Activated CD4-positive, alpha-beta T cell treated with anti-CD3 and anti-CD28 coated beads, Interleukin-2, Interleukin-6, amounts not matched to agents 100 ng/mL and 50 ng/mL, durations not matched to agents 16 hours and 8 hours (primary cell): ENCODE measurements at regions not wholly inside any gene's neighbourhood (a gene's known extent, or its start where the extent isn't known, plus 50 kb on each side); places are given as distances from the start of the nearest gene placed in this dataset.
"Not testable (repeated sequence)": the region's sequence is repeated elsewhere in the genome, so short reads cannot be mapped to it uniquely, and the experiment has no call there.

ENCODE experiments used
- DNase-seq: peaks from one replicate; pipeline ENCODE4 v3.0.0-alpha.2; 2020

DNA sequence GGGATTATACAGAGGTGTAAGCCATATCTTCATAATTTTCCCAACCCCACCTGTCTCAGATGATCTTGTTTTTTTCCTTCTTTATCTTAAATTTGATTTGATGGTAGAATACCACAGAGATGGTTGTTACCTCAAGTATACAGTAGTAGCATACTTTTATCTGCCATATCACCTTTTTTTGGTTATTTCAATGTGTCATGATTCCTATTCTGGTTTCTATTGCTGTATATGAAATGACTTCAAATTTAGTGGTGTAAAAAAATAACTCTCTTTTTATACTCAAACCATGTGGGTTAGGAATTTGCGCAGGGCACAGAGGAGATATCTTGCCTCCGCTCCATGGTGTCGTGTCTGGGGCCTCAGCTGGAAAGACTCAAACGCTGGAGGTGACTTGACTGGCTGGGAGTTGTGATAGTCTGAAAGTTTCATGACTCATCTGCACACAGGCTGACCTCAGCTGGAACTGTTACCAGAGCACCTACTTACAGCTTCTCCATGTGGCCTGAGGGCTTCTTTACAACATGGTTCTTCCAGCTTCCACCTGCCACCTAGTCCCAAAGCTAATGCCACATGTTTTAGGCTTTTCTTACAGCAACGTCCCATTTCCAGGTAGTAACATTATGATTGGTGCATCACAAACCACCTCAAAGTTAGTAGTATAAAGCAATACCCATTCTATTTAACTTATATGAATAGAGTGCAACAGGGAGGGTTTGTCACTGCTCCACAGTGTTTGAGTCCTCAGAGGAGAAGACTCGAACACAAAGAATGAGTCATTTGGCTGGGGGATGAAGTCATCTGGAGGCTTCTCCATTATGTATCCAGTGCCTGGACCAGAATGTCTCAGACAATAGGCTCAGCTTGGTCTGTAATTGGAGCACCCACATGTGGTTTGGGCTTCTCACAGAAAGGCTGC is 82.3 kb upstream of the XPO1 start:
- DNase-seq: peak; percentile 22

GRCh38 chr2:61619561-61619960 is 81.4 kb upstream of the XPO1 start:
- DNase-seq: no peak

DNA sequence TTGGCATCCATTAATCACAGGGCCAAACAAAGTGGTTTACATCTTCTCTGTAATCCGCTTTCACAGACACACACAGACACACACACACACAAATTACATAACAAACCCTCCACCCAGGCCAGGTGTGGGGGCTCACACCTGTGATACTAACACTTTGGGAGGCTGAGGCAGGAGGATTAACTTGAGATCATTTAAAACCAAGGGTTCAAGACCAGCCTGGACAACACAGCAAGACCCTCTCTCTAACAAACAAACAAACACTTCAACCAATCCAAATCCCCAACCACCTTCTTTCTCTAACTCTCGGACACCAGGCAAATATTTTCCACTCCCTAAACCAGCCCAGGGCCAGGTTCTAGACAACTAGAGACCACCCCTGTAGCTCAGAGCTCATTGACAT is 79.5 kb upstream of the XPO1 start:
- DNase-seq: no peak

- no peak for DNase-seq
Measured at GRCh38 chr2:61605245-61605644, 67.1 kb upstream of the XPO1 start.

DNA sequence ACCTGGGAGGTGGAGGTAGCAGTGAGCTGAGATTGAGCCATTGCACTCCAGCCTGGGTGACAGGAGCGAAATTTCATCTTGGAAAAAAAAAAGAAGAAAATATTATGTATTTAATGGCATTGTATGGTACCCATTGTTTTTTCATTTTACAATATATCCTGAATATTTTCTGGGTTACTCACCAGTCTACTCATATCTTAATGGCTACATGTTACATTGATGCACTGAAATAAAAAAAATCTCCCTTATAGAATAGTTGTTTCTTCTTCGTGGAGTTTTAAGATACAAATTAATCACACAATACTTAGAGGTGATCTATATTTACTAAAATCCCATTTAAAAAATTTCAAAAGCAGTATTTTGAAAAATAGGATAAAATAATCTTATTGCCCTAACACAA is 66.3 kb upstream of the XPO1 start:
- no peak for DNase-seq

- peak; percentile 47 for DNase-seq
Measured at GRCh38 chr2:61598515-61599156, 60.5 kb upstream of the XPO1 start.

DNA sequence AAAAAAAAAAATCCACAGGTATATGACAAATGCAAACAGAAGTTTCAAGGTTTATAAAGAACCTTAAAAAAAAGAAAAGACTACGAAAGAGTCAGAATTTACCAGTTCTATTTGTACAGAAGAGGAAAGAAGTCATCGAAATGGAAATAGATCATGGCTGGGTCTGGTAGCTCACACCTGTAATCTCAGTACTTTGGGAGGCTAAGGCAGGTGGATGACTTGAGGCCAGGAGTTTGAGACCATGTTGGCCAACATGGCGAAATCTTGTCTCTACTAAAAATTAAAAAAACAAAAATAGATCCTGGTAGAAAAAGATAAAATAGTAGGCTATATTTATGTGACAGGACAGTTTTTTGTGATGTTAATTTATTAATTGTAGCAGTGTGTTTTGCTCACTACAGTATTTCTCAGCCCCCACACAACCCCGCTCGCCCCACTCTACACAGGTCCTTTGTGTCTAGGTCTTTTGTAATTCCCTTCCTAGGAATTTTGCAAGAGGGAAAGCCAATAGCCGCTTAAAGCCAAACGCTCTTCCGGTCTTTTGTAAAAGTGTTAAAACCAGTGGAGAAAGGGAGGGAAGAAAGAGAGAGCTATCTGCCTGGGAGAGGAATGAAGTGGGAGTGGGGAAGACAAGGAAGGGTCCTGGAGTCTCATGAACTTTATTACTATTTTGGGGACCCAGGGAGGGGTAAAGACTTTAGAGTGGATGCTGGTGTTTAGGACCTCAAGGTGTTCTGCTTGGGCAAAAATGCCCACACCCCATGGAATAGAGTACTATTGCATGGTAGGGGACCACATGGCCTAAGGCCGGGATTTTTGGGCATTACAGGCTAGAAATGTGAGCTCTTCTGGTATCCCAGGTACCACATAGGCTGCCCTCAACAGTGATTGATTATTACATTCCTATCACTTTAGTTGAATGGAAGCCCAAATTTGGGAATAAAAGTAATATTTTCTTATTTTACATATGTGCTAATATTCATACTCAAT is 59.4 kb upstream of the XPO1 start:
- DNase-seq: no peak

- not testable (repeated sequence) for DNase-seq
Measured at GRCh38 chr2:61594201-61594600, 56.0 kb upstream of the XPO1 start.

DNA sequence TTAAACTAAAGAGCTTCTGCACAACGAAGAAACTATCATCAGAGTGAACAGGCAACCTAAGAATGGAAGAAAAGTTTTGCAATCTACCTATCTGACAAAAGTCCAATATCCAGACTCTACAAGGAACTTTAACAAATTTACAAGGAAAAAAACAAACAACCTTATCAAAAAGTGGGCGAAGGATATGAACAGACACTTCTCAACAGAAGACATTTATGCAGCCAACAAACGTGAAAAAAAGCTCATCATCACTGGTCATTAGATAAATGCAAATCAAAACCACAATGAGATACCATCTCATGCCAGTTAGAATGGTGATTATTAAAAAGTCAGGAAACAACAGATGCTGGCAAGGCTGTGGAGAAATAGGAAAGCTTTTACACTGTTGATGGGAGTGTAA is 55.5 kb upstream of the XPO1 start:
- not testable (repeated sequence) for DNase-seq

GRCh38 chr2:61590214-61590613 is 52.1 kb upstream of the XPO1 start:
- no peak for DNase-seq

DNA sequence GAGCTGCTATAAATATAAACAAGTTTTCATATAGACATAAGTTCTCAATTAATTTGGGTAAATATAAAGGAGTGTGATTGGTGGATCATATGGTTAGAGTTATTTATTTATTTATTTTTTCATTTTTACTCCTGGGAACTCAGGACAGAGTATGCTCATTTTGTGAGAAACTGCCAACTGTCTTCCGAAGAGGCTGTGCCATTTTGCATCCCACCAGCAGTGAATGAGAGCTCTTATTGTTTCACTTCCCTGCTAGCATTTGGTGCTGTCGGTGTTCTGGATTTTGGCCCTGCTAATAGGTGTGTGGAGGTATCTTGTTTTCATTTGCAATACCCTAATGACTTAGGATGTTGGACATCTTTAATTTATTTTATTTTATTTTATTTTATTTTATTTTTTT is 50.4 kb upstream of the XPO1 start:
- no peak for DNase-seq
